IPS-20b (cell line): ENCODE measurements at regions not wholly inside any gene's neighbourhood (a gene's known extent, or its start where the extent isn't known, plus 50 kb on each side); places are given as distances from the start of the nearest gene placed in this dataset.

Source experiments
- H3K27ac ChIP-seq: one replicate; pipeline ENCODE4 v1.5.1; 2013; ENCODE audit warnings: low read length
- H3K27me3 ChIP-seq: 2 replicates; pipeline ENCODE4 v1.6.1; 2013; ENCODE audit warnings: mild to moderate bottlenecking, low read length, inconsistent platforms; ENCODE audit not compliant: insufficient read depth
- H3K36me3 ChIP-seq: 2 replicates; pipeline ENCODE4 v1.6.1; 2013; ENCODE audit warnings: low read depth, mild to moderate bottlenecking, inconsistent platforms, low read length, moderate library complexity; ENCODE audit not compliant: insufficient read depth
- H3K4me1 ChIP-seq: 2 replicates; pipeline ENCODE4 v1.6.1; 2013; ENCODE audit warnings: mild to moderate bottlenecking, control low read depth, inconsistent platforms, low read length, moderate library complexity; ENCODE audit not compliant: insufficient read depth
- H3K4me3 ChIP-seq: 2 replicates; pipeline ENCODE4 v1.5.1; 2013; ENCODE audit warnings: mild to moderate bottlenecking, low read length, inconsistent platforms
- H3K9ac ChIP-seq: 2 replicates; pipeline ENCODE4 v1.6.1; 2013; ENCODE audit warnings: low read depth, mild to moderate bottlenecking, inconsistent platforms, low read length, moderate library complexity
- H3K9me3 ChIP-seq: 2 replicates; pipeline ENCODE4 v1.6.1; 2013; ENCODE audit warnings: mild to moderate bottlenecking, low read depth, low read length, inconsistent platforms; ENCODE audit not compliant: insufficient read depth

- Histone ChIP-seq H3K27ac (no peak overlapping the region), H3K36me3 (no peaks in the 10 kb centered on the region), H3K4me3 (no peak overlapping the region), H3K9ac (no peak overlapping the region), H3K27me3 (no peaks in the 10 kb centered on the region), H3K4me1 (peaks cover 8% of the 10 kb centered on the region; the same call in 1 of the 2 replicates), H3K9me3 (no peaks in the 10 kb centered on the region; the same call in none of the 2 replicates)
These were observed 165.1 kb downstream of the AHR start for GRCh38 chr7:17463511-17464085.

- no peak overlapping the region for H3K27ac ChIP-seq
- H3K4me3 ChIP-seq, result no peak overlapping the region
- H3K9ac ChIP-seq, result no peak overlapping the region
- H3K9me3 ChIP-seq, result no peaks in the 10 kb centered on the region
- H3K4me1 ChIP-seq, result peaks cover 8% of the 10 kb centered on the region; the same call in 1 of the 2 replicates
- no peaks in the 10 kb centered on the region for H3K36me3 ChIP-seq
- no peaks in the 10 kb centered on the region for H3K27me3 ChIP-seq
These were observed 167.8 kb downstream of the AHR start for GRCh38 chr7:17466216-17466615.

- no peaks in the 10 kb centered on the region for H3K27me3 ChIP-seq
- no peaks in the 10 kb centered on the region for H3K36me3 ChIP-seq
- no peak overlapping the region for H3K9ac ChIP-seq
- no peaks in the 10 kb centered on the region for H3K9me3 ChIP-seq
- peaks cover 8% of the 10 kb centered on the region; the same call in 1 of the 2 replicates for H3K4me1 ChIP-seq
- no peak overlapping the region for H3K27ac ChIP-seq
- H3K4me3 ChIP-seq, result no peak overlapping the region
These were observed 169.0 kb downstream of the AHR start for GRCh38 chr7:17467386-17467945.

- Histone ChIP-seq H3K4me3 (no peak overlapping the region), H3K27me3 (no peaks in the 10 kb centered on the region), H3K4me1 (peaks cover 3% of the 10 kb centered on the region; the same call in 1 of the 2 replicates), H3K9me3 (no peaks in the 10 kb centered on the region), H3K27ac (no peak overlapping the region), H3K9ac (no peak overlapping the region), H3K36me3 (no peaks in the 10 kb centered on the region)
These were observed 172.9 kb downstream of the AHR start for GRCh38 chr7:17471325-17471724.

- no peaks in the 10 kb centered on the region for H3K27me3 ChIP-seq
- H3K9me3 ChIP-seq, result no peaks in the 10 kb centered on the region
- no peaks in the 10 kb centered on the region for H3K36me3 ChIP-seq
- H3K9ac ChIP-seq, result no peak overlapping the region
- no peak overlapping the region for H3K27ac ChIP-seq
- H3K4me1 ChIP-seq, result no peaks in the 10 kb centered on the region
- no peak overlapping the region for H3K4me3 ChIP-seq
These were observed 174.1 kb downstream of the AHR start for GRCh38 chr7:17472518-17472917.

- H3K36me3 ChIP-seq, result no peaks in the 10 kb centered on the region
- no peaks in the 10 kb centered on the region for H3K27me3 ChIP-seq
- H3K4me1 ChIP-seq, result no peaks in the 10 kb centered on the region
- no peaks in the 10 kb centered on the region for H3K9me3 ChIP-seq
- H3K27ac ChIP-seq, result no peak overlapping the region
- no peak overlapping the region for H3K9ac ChIP-seq
- no peak overlapping the region for H3K4me3 ChIP-seq
These were observed 174.5 kb downstream of the AHR start for GRCh38 chr7:17472939-17473338.

GRCh38 chr7:17474724-17475344 lies 176.4 kb downstream of the AHR start:
- no peaks in the 10 kb centered on the region for H3K36me3 ChIP-seq
- H3K4me3 ChIP-seq, result no peak overlapping the region
- no peaks in the 10 kb centered on the region for H3K4me1 ChIP-seq
- no peaks in the 10 kb centered on the region for H3K9me3 ChIP-seq
- no peaks in the 10 kb centered on the region for H3K27me3 ChIP-seq
- no peak overlapping the region for H3K9ac ChIP-seq
- no peak overlapping the region for H3K27ac ChIP-seq

GRCh38 chr7:17477182-17477581 lies 178.7 kb downstream of the AHR start:
- Histone ChIP-seq H3K36me3 (no peaks in the 10 kb centered on the region), H3K4me1 (no peaks in the 10 kb centered on the region), H3K27ac (no peak overlapping the region), H3K9me3 (no peaks in the 10 kb centered on the region), H3K4me3 (no peak overlapping the region), H3K27me3 (no peaks in the 10 kb centered on the region), H3K9ac (no peak overlapping the region)

GRCh38 chr7:17481118-17481517 lies 182.7 kb downstream of the AHR start:
- Histone ChIP-seq H3K36me3 (no peaks in the 10 kb centered on the region), H3K27me3 (no peaks in the 10 kb centered on the region), H3K27ac (no peak overlapping the region), H3K9me3 (no peaks in the 10 kb centered on the region), H3K4me1 (no peaks in the 10 kb centered on the region), H3K9ac (no peak overlapping the region), H3K4me3 (no peak overlapping the region)

GRCh38 chr7:17485368-17485767 lies 186.9 kb downstream of the AHR start:
- Histone ChIP-seq H3K9ac (no peak overlapping the region), H3K9me3 (no peaks in the 10 kb centered on the region)

GRCh38 chr7:17485904-17486303 lies 187.5 kb downstream of the AHR start:
- H3K9ac ChIP-seq, result no peak overlapping the region
- no peaks in the 10 kb centered on the region for H3K27me3 ChIP-seq
- no peaks in the 10 kb centered on the region for H3K9me3 ChIP-seq
- H3K27ac ChIP-seq, result no peak overlapping the region
- H3K4me1 ChIP-seq, result no peaks in the 10 kb centered on the region
- H3K4me3 ChIP-seq, result no peak overlapping the region
- H3K36me3 ChIP-seq, result no peaks in the 10 kb centered on the region

More at GRCh38 chr7:17485368-17485767, 186.9 kb downstream of the AHR start:
- Histone ChIP-seq H3K4me1 (no peaks in the 10 kb centered on the region), H3K4me3 (no peak overlapping the region), H3K27me3 (no peaks in the 10 kb centered on the region), H3K36me3 (no peaks in the 10 kb centered on the region), H3K27ac (no peak overlapping the region)

GRCh38 chr7:17486835-17487234 lies 188.4 kb downstream of the AHR start:
- no peaks in the 10 kb centered on the region for H3K9me3 ChIP-seq
- no peak overlapping the region for H3K4me3 ChIP-seq
- H3K27ac ChIP-seq, result no peak overlapping the region
- no peaks in the 10 kb centered on the region for H3K27me3 ChIP-seq
- no peaks in the 10 kb centered on the region for H3K4me1 ChIP-seq
- H3K9ac ChIP-seq, result no peak overlapping the region
- H3K36me3 ChIP-seq, result no peaks in the 10 kb centered on the region
